ENCODE measurements at regions not wholly inside any gene's neighbourhood (a gene's known extent, or its start where the extent isn't known, plus 50 kb on each side); places are given as distances from the start of the nearest gene placed in this dataset.

DNA sequence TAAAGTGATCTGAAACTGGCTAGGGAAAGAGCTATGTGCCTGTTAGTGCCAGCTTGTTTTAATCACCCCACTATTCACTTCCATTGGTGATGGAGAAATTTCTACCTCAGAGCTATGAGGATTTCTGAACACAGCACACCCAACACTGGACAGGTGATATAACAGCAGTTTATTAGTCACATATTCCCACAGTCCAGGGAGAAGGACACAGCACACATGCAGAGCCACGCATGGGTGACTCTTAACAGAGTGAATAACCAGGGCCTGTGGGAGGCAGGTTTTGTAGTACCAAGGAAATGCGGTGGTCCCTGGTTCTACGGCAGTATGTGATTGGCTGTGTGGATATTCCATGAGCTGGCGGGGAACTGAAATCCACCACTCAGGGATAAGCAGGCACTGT is 455.1 kb downstream of the BTG1 start:
- TF ChIP-seq, protein P1, sequence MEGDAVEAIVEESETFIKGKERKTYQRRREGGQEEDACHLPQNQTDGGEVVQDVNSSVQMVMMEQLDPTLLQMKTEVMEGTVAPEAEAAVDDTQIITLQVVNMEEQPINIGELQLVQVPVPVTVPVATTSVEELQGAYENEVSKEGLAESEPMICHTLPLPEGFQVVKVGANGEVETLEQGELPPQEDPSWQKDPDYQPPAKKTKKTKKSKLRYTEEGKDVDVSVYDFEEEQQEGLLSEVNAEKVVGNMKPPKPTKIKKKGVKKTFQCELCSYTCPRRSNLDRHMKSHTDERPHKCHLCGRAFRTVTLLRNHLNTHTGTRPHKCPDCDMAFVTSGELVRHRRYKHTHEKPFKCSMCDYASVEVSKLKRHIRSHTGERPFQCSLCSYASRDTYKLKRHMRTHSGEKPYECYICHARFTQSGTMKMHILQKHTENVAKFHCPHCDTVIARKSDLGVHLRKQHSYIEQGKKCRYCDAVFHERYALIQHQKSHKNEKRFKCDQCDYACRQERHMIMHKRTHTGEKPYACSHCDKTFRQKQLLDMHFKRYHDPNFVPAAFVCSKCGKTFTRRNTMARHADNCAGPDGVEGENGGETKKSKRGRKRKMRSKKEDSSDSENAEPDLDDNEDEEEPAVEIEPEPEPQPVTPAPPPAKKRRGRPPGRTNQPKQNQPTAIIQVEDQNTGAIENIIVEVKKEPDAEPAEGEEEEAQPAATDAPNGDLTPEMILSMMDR (IDR thresholded peaks at IDR 0.05) = no peak
- TF ChIP-seq EZH2 (IDR thresholded peaks at IDR 0.05; ENCODE audit: borderline replicate concordance, insufficient read depth, low read depth, low read length, poor library complexity, severe bottlenecking) = no peak
